ENCODE measurements at regions not wholly inside any gene's neighbourhood (a gene's known extent, or its start where the extent isn't known, plus 50 kb on each side); places are given as distances from the start of the nearest gene placed in this dataset.

DNA sequence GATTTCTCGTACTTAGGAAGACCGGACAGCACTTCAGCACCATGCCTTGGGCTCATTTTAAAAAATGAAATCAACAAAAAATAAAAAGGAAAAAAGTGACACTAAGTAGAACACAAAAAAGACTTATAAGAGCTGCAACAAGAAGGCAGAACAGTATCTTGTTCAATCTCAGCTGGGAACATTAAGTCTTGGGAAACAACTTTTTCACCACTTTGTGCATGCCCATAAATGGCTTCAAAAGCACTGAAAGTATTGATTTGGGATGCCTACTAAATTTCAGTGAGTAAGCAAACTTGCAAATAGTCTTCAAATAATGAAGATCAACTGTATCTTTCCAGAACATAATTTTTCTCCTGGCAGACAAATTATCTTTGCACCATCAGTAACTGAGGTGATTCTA lies 489.3 kb downstream of the NXPH1 start:
- no peak for TF ChIP-seq GATA2 (IDR thresholded peaks at IDR 0.05; ENCODE audit: low read depth, low read length)
- TF ChIP-seq GATA3 (IDR thresholded peaks at IDR 0.05; ENCODE audit: low read depth, low read length), result no peak
